A549 (cell line): ENCODE measurements at regions not wholly inside any gene's neighbourhood (a gene's known extent, or its start where the extent isn't known, plus 50 kb on each side); places are given as distances from the start of the nearest gene placed in this dataset.

Source experiments
- FOSL2 ChIP-seq, 2 experiments: fragments of 450-650 bp in 1 of 2; fragments of >200 bp in 1 of 2; sonication (Bioruptor Twin) in 1 of 2; formaldehyde crosslinking; IDR thresholded peaks; 2 replicates each; pipeline versions ENCODE4 v1.5.0 to v1.6.1; 2016 to 2020; ENCODE audit warnings: mild to moderate bottlenecking in 1 of 2, moderate library complexity in 1 of 2
- KDM5A ChIP-seq: fragments of 200-600 bp; sonication (generic); IDR thresholded peaks from 2 replicates; pipeline ENCODE4 v1.6.1; 2016; ENCODE audit warnings: antibody characterized with exemption, mild to moderate bottlenecking
- MAFK ChIP-seq: fragments of 450-650 bp; IDR thresholded peaks from 2 replicates; pipeline ENCODE4 v1.6.1; 2014; ENCODE audit not compliant: partially characterized antibody
- NFE2L2 ChIP-seq: fragments of 150-350 bp; conservative IDR thresholded peaks from 2 replicates; pipeline ENCODE4 v1.6.1; 2014; ENCODE audit warnings: low read length
- POLR2A ChIP-seq: IDR thresholded peaks from 2 replicates; pipeline ENCODE4 v1.6.1; 2012; ENCODE audit warnings: mild to moderate bottlenecking, low read length
- TF ChIP-seq, protein P1 (sequence below): fragments of >200 bp; sonication (Bioruptor Twin); formaldehyde crosslinking; IDR thresholded peaks from 3 replicates; pipeline ENCODE4 v1.5.1; 2016
- TF ChIP-seq, protein P2 (sequence below): fragments of 150-350 bp; IDR thresholded peaks from 2 replicates; pipeline ENCODE4 v1.6.1; 2014; ENCODE audit warnings: low read depth, mild to moderate bottlenecking, low read length
- TF ChIP-seq, protein P3 (sequence below): fragments of 450-650 bp; IDR thresholded peaks from 2 replicates; pipeline ENCODE4 v1.6.1; 2014; ENCODE audit warnings: antibody characterized with exemption
- TF ChIP-seq, protein P4 (sequence below): IDR thresholded peaks from 2 replicates; pipeline ENCODE4 v1.6.1; 2012

DNA sequence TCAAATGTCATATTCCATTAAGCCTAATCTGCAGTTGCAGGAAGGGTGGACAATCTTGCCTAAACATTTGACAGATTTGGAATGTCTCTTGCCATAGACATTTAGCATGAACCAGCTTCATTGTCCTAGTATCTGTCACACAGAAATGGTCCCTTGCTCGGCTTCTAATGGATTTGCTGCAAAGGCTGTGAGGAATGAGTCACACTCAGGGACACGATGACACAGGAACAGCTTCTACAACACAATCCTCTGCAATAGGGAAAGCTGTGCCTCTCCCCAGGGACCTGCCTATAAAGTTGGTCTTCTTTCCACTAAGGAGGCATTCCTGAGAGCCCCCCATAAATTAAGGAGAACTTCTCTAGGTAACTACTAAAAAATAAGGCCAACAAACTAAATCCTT, 155.1 kb upstream of the L3MBTL4 start:
- TF ChIP-seq MAFK = no peak
- TF ChIP-seq, protein P1, sequence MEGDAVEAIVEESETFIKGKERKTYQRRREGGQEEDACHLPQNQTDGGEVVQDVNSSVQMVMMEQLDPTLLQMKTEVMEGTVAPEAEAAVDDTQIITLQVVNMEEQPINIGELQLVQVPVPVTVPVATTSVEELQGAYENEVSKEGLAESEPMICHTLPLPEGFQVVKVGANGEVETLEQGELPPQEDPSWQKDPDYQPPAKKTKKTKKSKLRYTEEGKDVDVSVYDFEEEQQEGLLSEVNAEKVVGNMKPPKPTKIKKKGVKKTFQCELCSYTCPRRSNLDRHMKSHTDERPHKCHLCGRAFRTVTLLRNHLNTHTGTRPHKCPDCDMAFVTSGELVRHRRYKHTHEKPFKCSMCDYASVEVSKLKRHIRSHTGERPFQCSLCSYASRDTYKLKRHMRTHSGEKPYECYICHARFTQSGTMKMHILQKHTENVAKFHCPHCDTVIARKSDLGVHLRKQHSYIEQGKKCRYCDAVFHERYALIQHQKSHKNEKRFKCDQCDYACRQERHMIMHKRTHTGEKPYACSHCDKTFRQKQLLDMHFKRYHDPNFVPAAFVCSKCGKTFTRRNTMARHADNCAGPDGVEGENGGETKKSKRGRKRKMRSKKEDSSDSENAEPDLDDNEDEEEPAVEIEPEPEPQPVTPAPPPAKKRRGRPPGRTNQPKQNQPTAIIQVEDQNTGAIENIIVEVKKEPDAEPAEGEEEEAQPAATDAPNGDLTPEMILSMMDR = no peak
- TF ChIP-seq, protein P2, sequence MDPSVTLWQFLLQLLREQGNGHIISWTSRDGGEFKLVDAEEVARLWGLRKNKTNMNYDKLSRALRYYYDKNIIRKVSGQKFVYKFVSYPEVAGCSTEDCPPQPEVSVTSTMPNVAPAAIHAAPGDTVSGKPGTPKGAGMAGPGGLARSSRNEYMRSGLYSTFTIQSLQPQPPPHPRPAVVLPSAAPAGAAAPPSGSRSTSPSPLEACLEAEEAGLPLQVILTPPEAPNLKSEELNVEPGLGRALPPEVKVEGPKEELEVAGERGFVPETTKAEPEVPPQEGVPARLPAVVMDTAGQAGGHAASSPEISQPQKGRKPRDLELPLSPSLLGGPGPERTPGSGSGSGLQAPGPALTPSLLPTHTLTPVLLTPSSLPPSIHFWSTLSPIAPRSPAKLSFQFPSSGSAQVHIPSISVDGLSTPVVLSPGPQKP = no peak
- TF ChIP-seq FOSL2 (IDR thresholded peaks at IDR 0.05) = no peak
- TF ChIP-seq FOSL2 (CRISPR knock-in tag; IDR thresholded peaks at IDR 0.05) = no peak
- TF ChIP-seq POLR2A = no peak
- TF ChIP-seq, protein P3, sequence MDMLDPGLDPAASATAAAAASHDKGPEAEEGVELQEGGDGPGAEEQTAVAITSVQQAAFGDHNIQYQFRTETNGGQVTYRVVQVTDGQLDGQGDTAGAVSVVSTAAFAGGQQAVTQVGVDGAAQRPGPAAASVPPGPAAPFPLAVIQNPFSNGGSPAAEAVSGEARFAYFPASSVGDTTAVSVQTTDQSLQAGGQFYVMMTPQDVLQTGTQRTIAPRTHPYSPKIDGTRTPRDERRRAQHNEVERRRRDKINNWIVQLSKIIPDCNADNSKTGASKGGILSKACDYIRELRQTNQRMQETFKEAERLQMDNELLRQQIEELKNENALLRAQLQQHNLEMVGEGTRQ = no peak
- TF ChIP-seq NFE2L2 = no peak
- TF ChIP-seq, protein P4, sequence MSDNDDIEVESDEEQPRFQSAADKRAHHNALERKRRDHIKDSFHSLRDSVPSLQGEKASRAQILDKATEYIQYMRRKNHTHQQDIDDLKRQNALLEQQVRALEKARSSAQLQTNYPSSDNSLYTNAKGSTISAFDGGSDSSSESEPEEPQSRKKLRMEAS = no peak
- no peak for TF ChIP-seq KDM5A
